ENCODE measurements at regions not wholly inside any gene's neighbourhood (a gene's known extent, or its start where the extent isn't known, plus 50 kb on each side); places are given as distances from the start of the nearest gene placed in this dataset.

DNA sequence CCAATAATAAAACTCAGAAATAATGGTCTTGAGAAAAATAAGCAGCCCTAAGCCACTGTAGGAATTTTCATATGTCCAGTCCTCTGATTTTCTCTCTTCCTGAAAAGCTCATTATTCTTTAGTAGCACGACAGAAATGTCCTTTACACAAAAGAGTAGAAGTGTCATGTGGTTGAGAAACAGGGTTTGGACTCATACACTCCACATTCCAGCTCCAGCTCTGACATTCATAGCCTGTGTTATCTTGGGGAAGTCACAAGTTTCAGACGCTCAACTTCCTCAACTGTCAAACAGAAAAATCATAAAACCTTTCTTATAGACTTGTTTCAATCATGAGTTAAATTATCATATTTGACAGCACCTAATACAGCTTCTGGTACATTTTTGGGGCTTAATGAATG lies 511.5 kb downstream of the TNS1 start:
- TF ChIP-seq, protein P1, sequence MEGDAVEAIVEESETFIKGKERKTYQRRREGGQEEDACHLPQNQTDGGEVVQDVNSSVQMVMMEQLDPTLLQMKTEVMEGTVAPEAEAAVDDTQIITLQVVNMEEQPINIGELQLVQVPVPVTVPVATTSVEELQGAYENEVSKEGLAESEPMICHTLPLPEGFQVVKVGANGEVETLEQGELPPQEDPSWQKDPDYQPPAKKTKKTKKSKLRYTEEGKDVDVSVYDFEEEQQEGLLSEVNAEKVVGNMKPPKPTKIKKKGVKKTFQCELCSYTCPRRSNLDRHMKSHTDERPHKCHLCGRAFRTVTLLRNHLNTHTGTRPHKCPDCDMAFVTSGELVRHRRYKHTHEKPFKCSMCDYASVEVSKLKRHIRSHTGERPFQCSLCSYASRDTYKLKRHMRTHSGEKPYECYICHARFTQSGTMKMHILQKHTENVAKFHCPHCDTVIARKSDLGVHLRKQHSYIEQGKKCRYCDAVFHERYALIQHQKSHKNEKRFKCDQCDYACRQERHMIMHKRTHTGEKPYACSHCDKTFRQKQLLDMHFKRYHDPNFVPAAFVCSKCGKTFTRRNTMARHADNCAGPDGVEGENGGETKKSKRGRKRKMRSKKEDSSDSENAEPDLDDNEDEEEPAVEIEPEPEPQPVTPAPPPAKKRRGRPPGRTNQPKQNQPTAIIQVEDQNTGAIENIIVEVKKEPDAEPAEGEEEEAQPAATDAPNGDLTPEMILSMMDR (IDR thresholded peaks at IDR 0.05) = no peak
- no peak for TF ChIP-seq POLR2A (IDR thresholded peaks at IDR 0.05)

Measured in prostate gland (tissue), 2 donors.